Epithelial cell of prostate (primary cell): ENCODE measurements at regions not wholly inside any gene's neighbourhood (a gene's known extent, or its start where the extent isn't known, plus 50 kb on each side); places are given as distances from the start of the nearest gene placed in this dataset.
A peak's percentile ranks its signal among the peaks of the same experiment; 100 is the strongest.
"Not testable (repeated sequence)": the region's sequence is repeated elsewhere in the genome, so short reads cannot be mapped to it uniquely, and the experiment has no call there.

Experiments used
- DNase-seq: peaks from one replicate; pipeline ENCODE4 v3.0.0-alpha.2; 2011; ENCODE audit warnings: low read depth, low spot score
- H3K27ac ChIP-seq: fragments of 450-650 bp; 2 replicates; pipeline ENCODE4 v1.5.1; 2017; ENCODE audit warnings: mild to moderate bottlenecking

GRCh38 chr6:118367314-118367713, 180.8 kb upstream of the PLN start:
- no peak overlapping the region for H3K27ac ChIP-seq
- no peak for DNase-seq

GRCh38 chr6:118370722-118371121, 177.4 kb upstream of the PLN start:
- H3K27ac ChIP-seq = no peak overlapping the region
- DNase-seq = no peak

- H3K27ac ChIP-seq = no peak overlapping the region
- DNase-seq = no peak
Measured at GRCh38 chr6:118371955-118372354, 176.1 kb upstream of the PLN start.

DNA sequence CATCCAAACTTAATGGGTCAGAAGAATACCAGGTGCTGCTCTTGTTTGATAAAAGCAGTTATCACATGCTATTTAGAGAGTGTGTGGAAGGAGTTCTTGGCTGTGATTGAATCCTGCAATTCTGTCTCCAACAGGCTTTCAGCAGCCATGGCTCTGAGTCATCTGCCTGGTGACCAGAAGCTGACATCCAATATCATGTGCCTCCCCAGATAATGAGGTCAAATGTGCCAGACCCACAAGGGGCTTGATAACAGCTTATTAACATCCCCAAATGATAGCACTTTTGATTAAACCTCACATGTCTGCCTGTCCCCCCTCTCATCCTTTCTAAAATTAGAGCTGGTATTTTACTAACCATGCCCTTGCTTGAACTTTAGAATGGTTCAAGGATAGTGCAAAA, 175.7 kb upstream of the PLN start:
- DNase-seq = no peak
- no peak overlapping the region for H3K27ac ChIP-seq

DNA sequence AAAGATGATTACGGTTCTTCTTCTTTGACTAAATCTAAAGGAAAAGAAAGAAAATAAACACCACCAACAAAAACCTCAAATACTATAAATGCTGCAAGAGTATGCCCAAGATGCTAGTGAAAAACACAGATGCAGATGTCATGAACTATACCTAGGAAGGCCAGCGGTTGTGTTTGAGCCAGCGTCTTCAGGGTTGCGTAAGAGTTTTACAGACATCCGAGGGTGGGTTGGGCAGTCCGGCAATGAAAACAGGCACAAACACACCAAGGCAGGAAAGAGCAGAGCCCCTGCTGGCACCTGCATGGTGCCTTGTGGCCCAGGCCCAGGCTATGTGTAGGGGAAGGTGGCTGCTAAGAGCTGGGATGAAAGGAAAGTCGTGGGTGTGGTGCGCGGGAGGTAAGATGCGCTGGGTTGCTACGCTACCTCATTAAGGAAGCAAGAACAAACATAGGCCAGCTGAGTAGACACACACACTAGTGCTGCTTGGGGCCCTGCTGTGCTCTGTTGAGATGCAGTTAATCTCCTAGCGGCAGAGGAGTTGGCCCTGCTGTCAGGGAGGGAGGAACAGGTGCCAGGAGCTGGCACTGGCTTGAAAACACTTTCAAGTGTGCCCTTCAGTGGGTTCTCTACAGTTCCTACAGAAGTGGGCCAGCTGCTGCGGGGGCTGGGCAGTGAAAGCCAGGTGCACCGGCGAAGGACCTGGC, 170.2 kb upstream of the PLN start:
- no peak overlapping the region for H3K27ac ChIP-seq
- no peak for DNase-seq

DNA sequence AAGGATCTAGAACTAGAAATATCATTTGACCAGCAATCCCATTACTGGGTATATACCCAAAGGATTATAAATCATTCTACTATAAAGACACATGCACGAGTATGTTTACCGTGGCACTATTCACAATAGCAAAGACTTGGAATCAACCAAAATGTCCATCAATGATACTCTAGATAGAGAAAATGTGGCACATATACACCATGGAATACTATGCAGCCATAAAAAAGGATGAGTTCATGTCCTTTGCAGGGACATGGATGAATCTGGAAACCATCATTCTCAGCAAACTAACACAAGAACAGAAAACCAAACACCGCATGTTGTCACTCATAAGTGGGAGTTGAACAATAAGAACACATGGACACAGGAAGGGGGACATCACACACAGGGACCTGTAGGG, 167.5 kb upstream of the PLN start:
- not testable (repeated sequence) for H3K27ac ChIP-seq, DNase-seq

- H3K27ac ChIP-seq = no peak overlapping the region
- no peak for DNase-seq
Measured at GRCh38 chr6:118382126-118382525, 166.0 kb upstream of the PLN start.

DNA sequence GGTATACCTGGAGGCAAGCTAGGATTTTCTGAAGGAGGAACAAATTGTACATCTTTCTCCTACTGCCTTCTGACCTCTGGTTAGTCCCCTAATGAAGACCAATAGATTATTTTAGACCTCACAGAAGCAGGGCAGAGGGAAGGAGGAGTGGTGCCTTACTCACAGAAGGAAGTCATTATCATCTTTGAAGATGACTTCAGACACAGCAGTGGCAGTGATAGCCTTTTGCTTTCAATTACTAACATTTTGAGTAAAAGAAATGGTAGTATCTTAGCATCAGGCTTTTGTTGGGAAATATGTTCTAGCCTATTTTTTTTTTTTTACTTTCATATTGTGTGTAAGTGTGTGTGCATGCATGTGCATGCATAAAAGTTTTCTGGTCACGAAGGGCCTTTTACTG, 164.2 kb upstream of the PLN start:
- no peak for DNase-seq

GRCh38 chr6:118386975-118387374, 161.1 kb upstream of the PLN start:
- DNase-seq = no peak
- no peak overlapping the region for H3K27ac ChIP-seq

More for the DNA sequence above, 164.2 kb upstream of the PLN start:
- no peak overlapping the region for H3K27ac ChIP-seq

GRCh38 chr6:118387921-118388701, 160.0 kb upstream of the PLN start:
- peak; percentile 45 for DNase-seq
- H3K27ac ChIP-seq = peak overlapping the region; percentile 71

DNA sequence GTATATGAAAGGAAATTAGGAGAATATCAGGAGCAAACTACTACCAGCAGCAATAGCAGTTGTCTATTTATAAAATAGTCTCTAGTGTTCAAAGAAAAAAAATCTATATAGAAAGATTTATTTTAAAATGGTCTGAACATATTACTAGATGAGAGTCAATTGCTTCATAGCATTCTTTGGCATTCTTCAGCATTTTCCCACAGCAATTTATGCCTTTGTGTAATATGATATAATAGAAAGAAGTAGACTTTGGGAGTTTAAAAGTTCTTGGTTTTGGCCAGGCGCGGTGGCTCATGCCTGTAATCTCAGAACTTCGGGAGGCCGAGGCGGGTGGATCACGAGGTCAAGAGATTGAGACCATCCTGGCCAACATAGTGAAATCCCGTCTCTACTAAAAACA, 157.0 kb upstream of the PLN start:
- no peak overlapping the region for H3K27ac ChIP-seq
- DNase-seq = no peak

GRCh38 chr6:118394106-118394505, 154.0 kb upstream of the PLN start:
- H3K27ac ChIP-seq = no peak overlapping the region
- no peak for DNase-seq

GRCh38 chr6:118396969-118397368, 151.1 kb upstream of the PLN start:
- no peak for DNase-seq
- H3K27ac ChIP-seq = no peak overlapping the region

DNA sequence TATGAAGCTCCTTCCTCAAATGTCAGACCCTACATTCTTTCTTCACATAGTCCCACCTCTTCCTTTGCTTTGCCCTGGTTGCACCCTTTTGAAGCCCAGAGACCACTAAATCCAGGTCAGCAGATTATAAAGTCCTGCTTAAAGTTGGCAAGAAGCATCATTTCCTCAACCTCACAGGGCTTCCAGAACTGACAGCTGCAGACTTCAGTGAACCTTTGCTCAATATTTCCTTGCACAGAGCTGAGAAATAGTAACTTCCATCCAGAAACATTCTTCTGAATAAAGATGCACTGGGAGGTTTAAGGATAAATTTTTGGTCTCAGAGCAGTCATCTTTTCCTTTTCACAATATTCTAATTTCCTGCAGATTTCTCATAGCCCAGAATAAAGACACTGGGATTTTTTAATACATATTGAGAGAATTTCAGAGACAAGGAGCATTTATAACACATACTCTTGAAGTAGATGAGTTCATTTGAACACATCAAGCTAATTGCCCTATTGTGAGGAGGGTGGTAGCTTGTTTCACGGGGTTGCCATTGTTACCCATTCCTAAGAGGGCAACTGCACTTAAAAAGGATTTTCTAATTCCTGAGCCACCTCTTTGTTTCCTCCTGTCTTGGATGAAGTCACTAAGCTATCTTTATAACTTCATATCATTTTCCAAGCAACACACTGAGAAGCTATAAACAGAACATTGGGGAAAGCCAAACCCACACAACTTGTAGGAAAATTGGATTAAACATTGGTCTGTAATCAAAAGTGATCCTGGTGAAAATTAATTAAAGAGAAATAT, 150.2 kb upstream of the PLN start:
- DNase-seq = no peak
- no peak overlapping the region for H3K27ac ChIP-seq

DNA sequence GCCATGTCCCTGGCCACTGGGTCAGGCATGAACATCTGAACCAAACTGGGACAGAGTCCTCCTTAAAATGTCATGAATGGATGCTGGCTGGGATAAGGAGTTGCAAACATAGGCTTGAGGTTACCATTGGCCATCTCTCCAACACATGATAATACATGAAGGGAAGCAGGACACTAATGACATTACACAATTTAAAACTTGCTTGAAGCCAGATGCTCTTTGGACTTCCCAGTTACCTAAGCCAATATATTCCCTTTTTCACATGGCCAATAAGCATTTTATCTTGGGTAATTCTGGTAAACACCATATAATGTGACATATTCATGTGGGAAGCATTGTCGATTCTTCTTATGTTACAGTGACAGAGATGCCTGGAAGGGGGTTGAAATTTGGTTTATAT, 148.0 kb upstream of the PLN start:
- no peak for DNase-seq
- no peak overlapping the region for H3K27ac ChIP-seq

- no peak for DNase-seq
- no peak overlapping the region for H3K27ac ChIP-seq
Measured at GRCh38 chr6:118400582-118400981, 147.5 kb upstream of the PLN start.

DNA sequence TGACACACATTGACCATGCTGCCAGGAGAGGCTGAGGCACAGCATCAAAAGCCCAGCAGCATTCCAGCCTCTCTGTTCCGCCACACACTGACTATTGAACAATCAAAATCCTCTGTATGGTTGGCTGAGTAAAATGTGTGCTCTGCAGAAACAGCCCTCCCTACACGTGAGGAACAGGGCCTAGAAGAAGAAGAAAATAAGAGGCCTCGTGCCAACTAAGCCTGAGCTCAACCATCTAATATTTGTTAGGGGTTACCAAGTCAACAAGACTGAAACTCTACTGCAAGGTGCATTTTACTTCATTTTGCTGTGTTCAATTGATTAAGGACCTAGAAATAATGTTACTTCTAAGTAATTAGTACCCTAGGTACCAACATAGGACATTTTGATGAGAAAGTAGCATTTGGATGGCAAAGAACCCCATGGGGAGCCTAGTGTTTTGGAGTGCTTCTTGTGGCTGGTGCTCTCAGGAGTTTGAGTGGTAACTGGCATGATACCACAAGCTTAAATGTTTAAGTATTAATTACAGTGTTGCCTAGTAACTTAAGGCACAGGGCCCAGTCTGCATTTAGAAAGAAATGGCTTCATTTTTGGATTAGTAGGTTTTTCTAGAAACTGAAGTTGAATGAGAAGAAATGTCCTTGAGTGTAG, 146.6 kb upstream of the PLN start:
- no peak for DNase-seq
- H3K27ac ChIP-seq = no peak overlapping the region

- no peak for DNase-seq
- no peak overlapping the region for H3K27ac ChIP-seq
Measured at GRCh38 chr6:118403036-118403435, 145.1 kb upstream of the PLN start.

DNA sequence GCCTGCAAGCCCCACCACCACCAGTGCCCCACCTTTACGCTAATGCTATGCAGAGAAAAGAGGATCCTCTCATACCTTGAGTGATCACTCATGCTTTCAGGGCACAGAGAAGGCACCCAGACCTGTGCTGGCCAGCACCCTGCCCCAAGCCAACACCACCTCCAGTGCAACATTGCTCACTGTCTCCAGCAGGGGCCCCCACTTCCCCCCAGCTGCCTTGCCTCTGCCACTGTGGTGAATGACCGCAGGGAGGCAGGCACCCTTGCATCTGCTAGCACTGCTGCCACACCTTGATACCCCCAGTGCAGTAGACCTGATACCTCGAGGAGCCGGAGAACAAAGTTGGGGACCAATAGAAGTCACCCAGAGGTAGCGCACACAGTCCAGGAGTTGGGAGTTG, 139.2 kb upstream of the PLN start:
- no peak overlapping the region for H3K27ac ChIP-seq
- DNase-seq = no peak

DNA sequence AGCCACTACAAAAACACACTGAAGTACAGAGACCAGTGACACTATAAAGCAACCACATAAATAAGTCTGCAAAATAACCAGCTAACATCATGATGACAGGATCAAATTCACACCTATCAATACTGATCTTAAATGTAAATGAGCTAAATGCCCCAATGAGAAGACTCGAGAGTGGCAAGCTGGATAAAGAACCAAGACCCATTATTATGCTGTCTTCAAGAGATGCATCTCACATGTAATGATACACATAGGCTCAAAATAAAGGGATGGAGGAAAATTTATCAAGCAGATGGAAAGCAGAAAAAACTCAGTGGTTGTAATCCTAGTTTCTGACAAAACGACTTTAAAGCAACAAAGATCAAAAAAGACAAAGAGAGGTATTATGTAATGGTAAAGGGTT, 138.1 kb upstream of the PLN start:
- no peak for DNase-seq
- H3K27ac ChIP-seq = no peak overlapping the region
